ENCODE measurements at regions not wholly inside any gene's neighbourhood (a gene's known extent, or its start where the extent isn't known, plus 50 kb on each side); places are given as distances from the start of the nearest gene placed in this dataset.
"Not testable (repeated sequence)": the region's sequence is repeated elsewhere in the genome, so short reads cannot be mapped to it uniquely, and the experiment has no call there.

GRCh38 chr6:3918469-3918868 is 69.3 kb downstream of the FAM50B start:
- no peaks in the 10 kb centered on the region for H3K36me3 ChIP-seq
- no peaks in the 10 kb centered on the region for H3K9me3 ChIP-seq
- peak overlapping the region; percentile 62 for H3K27ac ChIP-seq
- peaks cover 5% of the 10 kb centered on the region for H3K27me3 ChIP-seq (ENCODE audit: low read depth)
- H3K4me3 ChIP-seq: no peak overlapping the region
- TF ChIP-seq CTCF (IDR thresholded peaks at IDR 0.05): no peak
- H3K4me1 ChIP-seq: peaks cover 20% of the 10 kb centered on the region
- ATAC-seq (peak in 1 of 2 donors; percentile 5), DNase-seq (no peak)
- intact Hi-C loops (cut with DNase I): no loop called here

GRCh38 chr6:3919130-3919628 is 70.0 kb downstream of the FAM50B start:
- peak; percentile 88 to 92 for ATAC-seq
- peak overlapping the region; percentile 62 for H3K27ac ChIP-seq
- H3K36me3 ChIP-seq: no peaks in the 10 kb centered on the region
- TF ChIP-seq CTCF (IDR thresholded peaks at IDR 0.05): no peak
- intact Hi-C loops (cut with DNase I): no loop called here
- no peaks in the 10 kb centered on the region for H3K9me3 ChIP-seq
- no peak overlapping the region for H3K4me3 ChIP-seq
- peaks cover 5% of the 10 kb centered on the region for H3K27me3 ChIP-seq (ENCODE audit: low read depth)
- peaks cover 13% of the 10 kb centered on the region for H3K4me1 ChIP-seq
- peak; percentile 52 for DNase-seq

GRCh38 chr6:3919849-3920248 is 70.7 kb downstream of the FAM50B start:
- Histone ChIP-seq H3K36me3 (no peaks in the 10 kb centered on the region), H3K9me3 (no peaks in the 10 kb centered on the region), H3K4me3 (no peak overlapping the region), H3K4me1 (peaks cover 13% of the 10 kb centered on the region), H3K27ac (peak overlapping the region; percentile 62), H3K27me3 (ENCODE audit: low read depth) (peaks cover 5% of the 10 kb centered on the region)
- no peak for DNase-seq
- ATAC-seq: no peak
- intact Hi-C loops (cut with DNase I): no loop called here
- TF ChIP-seq CTCF (IDR thresholded peaks at IDR 0.05): no peak

- H3K27me3 ChIP-seq (ENCODE audit: low read depth): peaks cover 2% of the 10 kb centered on the region
- H3K36me3 ChIP-seq: no peaks in the 10 kb centered on the region
- no peak for DNase-seq
- no peaks in the 10 kb centered on the region for H3K9me3 ChIP-seq
- peaks cover 13% of the 10 kb centered on the region for H3K4me1 ChIP-seq
- TF ChIP-seq CTCF (IDR thresholded peaks at IDR 0.05): no peak
- no peak overlapping the region for H3K4me3 ChIP-seq
- ATAC-seq: no peak
- no peak overlapping the region for H3K27ac ChIP-seq
- intact Hi-C loops (cut with DNase I): no loop called here
These were observed 71.1 kb downstream of the FAM50B start for GRCh38 chr6:3920321-3920720.

GRCh38 chr6:3921663-3922062 is 72.5 kb downstream of the FAM50B start:
- intact Hi-C loops (cut with DNase I): no loop called here
- Histone ChIP-seq H3K9me3 (no peaks in the 10 kb centered on the region), H3K4me1 (peaks cover 13% of the 10 kb centered on the region), H3K27ac (no peak overlapping the region), H3K4me3 (no peak overlapping the region), H3K27me3 (ENCODE audit: low read depth) (no peaks in the 10 kb centered on the region), H3K36me3 (no peaks in the 10 kb centered on the region)
- DNase-seq (no peak), ATAC-seq (no peak)
- no peak for TF ChIP-seq CTCF (IDR thresholded peaks at IDR 0.05)

- H3K36me3 ChIP-seq; H3K4me3 ChIP-seq; H3K9me3 ChIP-seq; H3K27ac ChIP-seq; H3K27me3 ChIP-seq (ENCODE audit: low read depth); DNase-seq; ATAC-seq; intact Hi-C loops (cut with DNase I): not testable (repeated sequence)
- H3K4me1 ChIP-seq: peaks cover 13% of the 10 kb centered on the region
These were observed 73.4 kb downstream of the FAM50B start for GRCh38 chr6:3922619-3923018.

- intact Hi-C loops (cut with DNase I); H3K36me3 ChIP-seq; DNase-seq; H3K27ac ChIP-seq; H3K4me3 ChIP-seq; H3K4me1 ChIP-seq; H3K27me3 ChIP-seq (ENCODE audit: low read depth); H3K9me3 ChIP-seq: not testable (repeated sequence)
- peak; percentile 46 to 58 for ATAC-seq
These were observed 76.3 kb downstream of the FAM50B start for GRCh38 chr6:3925223-3926149.
